AG04450 (cell line): ENCODE measurements at regions not wholly inside any gene's neighbourhood (a gene's known extent, or its start where the extent isn't known, plus 50 kb on each side); places are given as distances from the start of the nearest gene placed in this dataset.

ENCODE experiments used
- CTCF ChIA-PET: fragments of 300-600, 350-600 bp; formaldehyde crosslinking; extraction: SDS; loops from one replicate; lab custom pipeline; 2022; ENCODE audit warnings: antibody characterized with exemption, inconsistent platforms; lab: Charles Lee
- POLR2A ChIA-PET: fragments of 350-600 bp; formaldehyde crosslinking; extraction: SDS; loops from one replicate; lab custom pipeline; 2021; ENCODE audit warnings: antibody characterized with exemption, inconsistent platforms; lab: Yijun Ruan, JAX
- DNase-seq: peaks from one replicate; pipeline ENCODE4 v3.0.0-alpha.2; 2011; ENCODE audit warnings: low read depth, low spot score
- H3K27ac ChIP-seq: one replicate; pipeline ENCODE4 v1.5.1; 2012; ENCODE audit warnings: low read depth, low read length, control low read depth
- H3K27me3 ChIP-seq: one replicate; pipeline ENCODE4 v1.6.0; 2012; ENCODE audit warnings: low read length; ENCODE audit not compliant: control insufficient read depth, insufficient read depth
- H3K4me3 ChIP-seq: 2 replicates; pipeline ENCODE4 v1.5.1; 2011; ENCODE audit warnings: mild to moderate bottlenecking, low read depth, low read length, control low read depth
- H3K9me3 ChIP-seq: 2 replicates; pipeline ENCODE4 v1.5.1; 2012; ENCODE audit warnings: low read length; ENCODE audit not compliant: control insufficient read depth, insufficient read depth
- CTCF ChIP-seq: IDR thresholded peaks from 2 replicates; pipeline ENCODE4 v1.5.1; 2011; ENCODE audit warnings: low read depth, low read length, control low read depth, inconsistent platforms

DNA sequence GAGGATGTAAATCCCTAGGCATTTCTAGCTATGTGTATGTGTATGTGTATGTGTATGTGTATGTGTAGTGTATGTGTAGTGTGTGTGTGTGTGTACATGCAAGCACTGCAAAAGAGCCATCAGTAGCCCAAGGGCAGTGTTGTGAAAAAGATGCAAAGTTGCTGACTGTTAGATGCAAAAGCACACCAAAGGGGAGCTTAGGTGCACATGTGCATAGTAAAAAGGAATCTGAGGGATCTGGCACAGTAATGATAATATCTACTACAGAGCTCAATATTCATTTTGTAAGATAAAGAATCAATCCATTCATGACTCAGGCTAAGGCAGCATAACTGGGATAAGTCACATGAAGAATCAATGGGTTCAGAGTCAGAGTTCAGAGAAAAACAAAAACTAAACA, 80.2 kb downstream of the TMEM47 start:
- POLR2A ChIA-PET, result no interaction called here
- no peaks in the 10 kb centered on the region for H3K27me3 ChIP-seq
- DNase-seq, result no peak
- H3K4me3 ChIP-seq, result no peak overlapping the region
- no peak for TF ChIP-seq CTCF
- H3K27ac ChIP-seq, result no peak overlapping the region
- CTCF ChIA-PET, result interaction anchor here (0.6 to 1.7 kb wide), 3 partner anchors 29 to 342 kb away, joined by 3 to 7 read pairs (median 3); no protein-coding TSS in a partner anchor
- no peaks in the 10 kb centered on the region for H3K9me3 ChIP-seq

DNA sequence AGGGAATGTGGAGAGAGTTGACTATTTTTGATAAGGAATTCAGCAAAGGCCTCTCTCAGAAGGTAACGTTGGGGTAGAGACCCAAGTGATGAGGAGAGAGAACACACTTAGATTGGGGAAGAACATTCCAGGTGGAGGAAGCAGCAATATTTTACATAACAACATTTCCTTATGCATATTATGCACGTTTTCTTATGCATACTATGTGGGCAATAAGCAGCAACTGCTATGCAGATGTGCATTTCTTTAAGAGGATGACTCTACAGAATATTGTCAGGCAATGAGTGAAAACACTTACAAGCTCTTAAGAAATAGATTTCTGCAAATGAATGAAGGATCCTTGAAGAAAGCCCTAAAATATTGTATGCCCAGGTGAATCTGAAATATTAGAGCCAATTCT, 91.1 kb downstream of the TMEM47 start:
- Histone ChIP-seq H3K9me3 (no peaks in the 10 kb centered on the region), H3K27me3 (no peaks in the 10 kb centered on the region), H3K4me3 (no peak overlapping the region), H3K27ac (no peak overlapping the region)
- ChIA-PET CTCF (no interaction called here), POLR2A (no interaction called here)
- TF ChIP-seq CTCF, result no peak
- no peak for DNase-seq

DNA sequence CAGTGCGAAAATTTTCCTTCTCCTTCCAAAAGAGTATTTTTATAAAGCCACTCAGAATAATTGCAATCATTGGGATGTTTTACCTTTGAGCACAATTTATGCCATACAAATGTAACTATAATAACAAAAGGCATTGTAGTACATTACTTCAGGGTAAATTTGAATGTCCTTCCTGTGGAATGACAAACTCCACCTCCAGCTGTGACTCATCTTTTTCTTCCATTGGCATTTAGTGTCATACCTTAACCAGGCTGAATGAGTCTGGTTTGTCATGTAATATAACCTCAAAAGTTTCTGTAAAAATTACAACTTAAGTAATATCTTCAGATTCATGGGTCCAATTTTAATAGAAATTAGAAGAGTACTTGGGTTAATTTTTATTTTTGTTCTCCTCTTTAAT, 93.3 kb downstream of the TMEM47 start:
- POLR2A ChIA-PET, result no interaction called here
- Histone ChIP-seq H3K4me3 (no peak overlapping the region), H3K9me3 (no peaks in the 10 kb centered on the region), H3K27me3 (no peaks in the 10 kb centered on the region), H3K27ac (no peak overlapping the region)
- TF ChIP-seq CTCF, result no peak
- DNase-seq, result no peak
- CTCF ChIA-PET, result interaction anchor here (1.0 kb wide), 1 partner anchor 14 kb away, joined by 3 read pairs; no protein-coding TSS in a partner anchor

- Histone ChIP-seq H3K9me3 (no peaks in the 10 kb centered on the region), H3K27me3 (no peaks in the 10 kb centered on the region), H3K27ac (no peak overlapping the region), H3K4me3 (no peak overlapping the region)
- POLR2A ChIA-PET, result no interaction called here
- TF ChIP-seq CTCF, result no peak
- DNase-seq, result no peak
- CTCF ChIA-PET, result no interaction called here
These were observed 94.0 kb downstream of the TMEM47 start for GRCh38 chrX:34563061-34563460.

DNA sequence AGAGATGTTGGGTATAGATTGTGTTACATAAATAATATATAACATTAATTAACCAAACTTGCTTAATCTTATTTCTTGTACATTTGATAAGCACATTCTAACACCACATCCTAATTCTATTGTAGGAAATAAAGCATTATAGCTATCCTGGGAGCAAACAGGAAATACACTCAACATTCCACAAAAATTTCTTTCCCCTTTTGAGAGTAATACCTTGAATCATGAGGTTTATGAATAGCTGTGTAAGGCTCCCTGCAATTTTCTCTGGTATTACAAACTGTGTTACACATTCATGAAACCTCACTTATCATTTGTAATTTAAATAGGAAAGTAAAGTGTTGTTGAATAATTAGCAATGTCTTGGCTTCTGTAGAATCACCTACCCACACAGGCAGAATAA, 95.1 kb downstream of the TMEM47 start:
- CTCF ChIA-PET, result no interaction called here
- no peak for TF ChIP-seq CTCF

More for the DNA sequence above, 95.1 kb downstream of the TMEM47 start:
- Histone ChIP-seq H3K27me3 (no peaks in the 10 kb centered on the region), H3K4me3 (no peak overlapping the region), H3K9me3 (no peaks in the 10 kb centered on the region), H3K27ac (no peak overlapping the region)
- no peak for DNase-seq
- POLR2A ChIA-PET, result no interaction called here
